ENCODE measurements at regions not wholly inside any gene's neighbourhood (a gene's known extent, or its start where the extent isn't known, plus 50 kb on each side); places are given as distances from the start of the nearest gene placed in this dataset.

GRCh38 chr2:106734165-106734564 is 151.8 kb downstream of the ST6GAL2 start:
- no peak for TF ChIP-seq CTCF (IDR thresholded peaks at IDR 0.05)
- intact Hi-C loops (cut with DNase I), result no loop called here
- ATAC-seq (no peak), DNase-seq (no peak)
- Histone ChIP-seq H3K36me3 (no peaks in the 10 kb centered on the region), H3K4me3 (no peak overlapping the region), H3K27me3 (ENCODE audit: low read depth) (no peaks in the 10 kb centered on the region), H3K4me1 (no peaks in the 10 kb centered on the region), H3K27ac (no peak overlapping the region), H3K9me3 (no peaks in the 10 kb centered on the region)

GRCh38 chr2:106735807-106736206 is 150.2 kb downstream of the ST6GAL2 start:
- DNase-seq (no peak), ATAC-seq (no peak)
- Histone ChIP-seq H3K27ac (no peak overlapping the region), H3K9me3 (no peaks in the 10 kb centered on the region), H3K4me3 (no peak overlapping the region), H3K27me3 (ENCODE audit: low read depth) (no peaks in the 10 kb centered on the region), H3K4me1 (no peaks in the 10 kb centered on the region), H3K36me3 (no peaks in the 10 kb centered on the region)
- TF ChIP-seq CTCF (IDR thresholded peaks at IDR 0.05), result no peak
- intact Hi-C loops (cut with DNase I), result no loop called here

GRCh38 chr2:106736221-106736620 is 149.7 kb downstream of the ST6GAL2 start:
- DNase-seq, result no peak
- intact Hi-C loops (cut with DNase I), result no loop called here
- Histone ChIP-seq H3K27me3 (ENCODE audit: low read depth) (no peaks in the 10 kb centered on the region), H3K36me3 (no peaks in the 10 kb centered on the region), H3K4me3 (no peak overlapping the region), H3K27ac (no peak overlapping the region), H3K4me1 (no peaks in the 10 kb centered on the region), H3K9me3 (no peaks in the 10 kb centered on the region)
- TF ChIP-seq CTCF (IDR thresholded peaks at IDR 0.05), result no peak
- ATAC-seq, result no peak

- H3K4me3 ChIP-seq, result no peak overlapping the region
- TF ChIP-seq CTCF (IDR thresholded peaks at IDR 0.05), result no peak
- ATAC-seq (no peak), DNase-seq (no peak)
- intact Hi-C loops (cut with DNase I), result no loop called here
- no peaks in the 10 kb centered on the region for H3K9me3 ChIP-seq
- no peaks in the 10 kb centered on the region for H3K4me1 ChIP-seq
- no peaks in the 10 kb centered on the region for H3K27me3 ChIP-seq (ENCODE audit: low read depth)
- no peak overlapping the region for H3K27ac ChIP-seq
- no peaks in the 10 kb centered on the region for H3K36me3 ChIP-seq
Measured at GRCh38 chr2:106745468-106745867, 140.5 kb downstream of the ST6GAL2 start.

GRCh38 chr2:106749823-106750222 is 136.1 kb downstream of the ST6GAL2 start:
- Histone ChIP-seq H3K27ac (no peak overlapping the region), H3K4me1 (no peaks in the 10 kb centered on the region), H3K9me3 (no peaks in the 10 kb centered on the region), H3K36me3 (no peaks in the 10 kb centered on the region), H3K4me3 (no peak overlapping the region), H3K27me3 (ENCODE audit: low read depth) (no peaks in the 10 kb centered on the region)
- ATAC-seq, result no peak
- no peak for DNase-seq
- TF ChIP-seq CTCF (IDR thresholded peaks at IDR 0.05), result no peak
- intact Hi-C loops (cut with DNase I), result no loop called here

Data from lower lobe of right lung (tissue), 2 donors.